MM.1S (cell line): ENCODE measurements at regions not wholly inside any gene's neighbourhood (a gene's known extent, or its start where the extent isn't known, plus 50 kb on each side); places are given as distances from the start of the nearest gene placed in this dataset.

ENCODE experiments used
- DNase-seq: peaks from one replicate; pipeline ENCODE4 v3.0.0-alpha.2; 2015
- H2AFZ ChIP-seq: fragments of 300-600 bp; sonication (generic); 2 replicates; pipeline ENCODE4 v1.6.0; 2016; ENCODE audit warnings: antibody characterized with exemption, low read length
- H3F3A ChIP-seq: fragments of 300-600 bp; sonication (generic); 2 replicates; pipeline ENCODE4 v1.6.1; 2016; ENCODE audit warnings: mild to moderate bottlenecking, antibody characterized with exemption, low read length, moderate library complexity, mixed read lengths; ENCODE audit not compliant: insufficient read depth
- H3K27ac ChIP-seq: fragments of 300-600 bp; sonication (generic); 2 replicates; pipeline ENCODE4 v1.5.1; 2016; ENCODE audit warnings: mild to moderate bottlenecking, low read length
- H3K27me3 ChIP-seq: fragments of 300-600 bp; sonication (generic); replicated peaks from 2 replicates; pipeline ENCODE4 v1.6.0; 2016; ENCODE audit warnings: low read length; ENCODE audit not compliant: insufficient read depth
- H3K36me3 ChIP-seq: fragments of 300-600 bp; sonication (generic); replicated peaks from 2 replicates; pipeline ENCODE4 v1.6.1; 2016; ENCODE audit warnings: mild to moderate bottlenecking, low read length, mixed read lengths; ENCODE audit not compliant: insufficient read depth
- H3K4me1 ChIP-seq: fragments of 300-600 bp; sonication (generic); 2 replicates; pipeline ENCODE4 v1.6.1; 2016; ENCODE audit warnings: low read length, mixed read lengths
- H3K4me2 ChIP-seq: fragments of 300-600 bp; sonication (generic); 2 replicates; pipeline ENCODE4 v1.6.0; 2016; ENCODE audit warnings: low read depth, low read length
- H3K4me3 ChIP-seq: fragments of 300-600 bp; sonication (generic); 2 replicates; pipeline ENCODE4 v1.5.1; 2016; ENCODE audit warnings: low read length, mixed read lengths
- H3K79me2 ChIP-seq: fragments of 300-600 bp; sonication (generic); 2 replicates; pipeline ENCODE4 v1.6.1; 2016; ENCODE audit warnings: mixed run types, low read length, mixed read lengths
- H3K9ac ChIP-seq: fragments of 300-600 bp; sonication (generic); 2 replicates; pipeline ENCODE4 v1.6.1; 2016; ENCODE audit warnings: low read length, mixed read lengths
- H3K9me2 ChIP-seq: fragments of 300-600 bp; sonication (generic); replicated peaks from 2 replicates; pipeline ENCODE4 v1.6.1; 2016; ENCODE audit warnings: mild to moderate bottlenecking, low read length, mixed read lengths; ENCODE audit not compliant: insufficient read depth
- H3K9me3 ChIP-seq: fragments of 300-600 bp; sonication (generic); replicated peaks from 2 replicates; pipeline ENCODE4 v1.6.1; 2016; ENCODE audit warnings: mild to moderate bottlenecking, low read length, mixed read lengths; ENCODE audit not compliant: insufficient read depth
- H4K20me1 ChIP-seq: fragments of 300-600 bp; sonication (generic); 2 replicates; pipeline ENCODE4 v1.6.1; 2016; ENCODE audit warnings: mild to moderate bottlenecking, low read length, moderate library complexity, mixed read lengths; ENCODE audit not compliant: insufficient read depth
- CTCF ChIP-seq: fragments of 300-600 bp; sonication (generic); IDR thresholded peaks from 2 replicates; pipeline ENCODE4 v1.5.1; 2016; ENCODE audit warnings: antibody characterized with exemption, low read length, mixed read lengths
- EZH2 ChIP-seq: fragments of 300-600 bp; sonication (generic); optimal IDR thresholded peaks from 2 replicates; pipeline ENCODE3; 2017; ENCODE audit warnings: low read depth, mild to moderate bottlenecking, antibody characterized with exemption, low read length, mixed read lengths
- EZH2phosphoT487 ChIP-seq: fragments of 300-600 bp; sonication (generic); IDR thresholded peaks from 2 replicates; pipeline ENCODE4 v1.6.1; 2018; ENCODE audit warnings: antibody characterized with exemption, low read length

GRCh38 chr18:39190508-39190907 is 1624.9 kb upstream of the CELF4 start:
- no peaks in the 10 kb centered on the region for H3K27me3 ChIP-seq
- H3K4me3 ChIP-seq: no peak overlapping the region
- peak; percentile 16 for DNase-seq
- H2AFZ ChIP-seq: no peak overlapping the region
- no peak overlapping the region for H3K9ac ChIP-seq
- H3F3A ChIP-seq: no peaks in the 10 kb centered on the region
- H3K9me2 ChIP-seq: no peaks in the 10 kb centered on the region
- TF ChIP-seq CTCF: no peak
- TF ChIP-seq EZH2: no peak
- TF ChIP-seq EZH2phosphoT487: no peak
- no peaks in the 10 kb centered on the region for H3K79me2 ChIP-seq
- H3K9me3 ChIP-seq: no peaks in the 10 kb centered on the region
- H3K4me1 ChIP-seq: no peaks in the 10 kb centered on the region
- H3K4me2 ChIP-seq: no peak overlapping the region
- H3K27ac ChIP-seq: no peak overlapping the region; the same call in 1 of the 2 replicates
- no peaks in the 10 kb centered on the region for H3K36me3 ChIP-seq
- no peaks in the 10 kb centered on the region for H4K20me1 ChIP-seq

- no peaks in the 10 kb centered on the region for H4K20me1 ChIP-seq
- no peak overlapping the region for H3K9ac ChIP-seq
- H3K36me3 ChIP-seq: no peaks in the 10 kb centered on the region
- H3K27ac ChIP-seq: no peak overlapping the region
- H3K4me3 ChIP-seq: no peak overlapping the region
- no peaks in the 10 kb centered on the region for H3K4me1 ChIP-seq
- H3K27me3 ChIP-seq: no peaks in the 10 kb centered on the region
- H3F3A ChIP-seq: no peaks in the 10 kb centered on the region
- no peaks in the 10 kb centered on the region for H3K9me2 ChIP-seq
- H3K4me2 ChIP-seq: no peak overlapping the region
- TF ChIP-seq EZH2 (no peak), CTCF (no peak), EZH2phosphoT487 (no peak)
- no peak overlapping the region for H2AFZ ChIP-seq
- H3K79me2 ChIP-seq: no peaks in the 10 kb centered on the region
- H3K9me3 ChIP-seq: no peaks in the 10 kb centered on the region
- no peak for DNase-seq
Measured at GRCh38 chr18:39188278-39188677, 1622.7 kb upstream of the CELF4 start.

- TF ChIP-seq EZH2: no peak
- TF ChIP-seq EZH2phosphoT487: no peak
- TF ChIP-seq CTCF: no peak
- DNase-seq: no peak
- no peaks in the 10 kb centered on the region for H4K20me1 ChIP-seq
- H3K9ac ChIP-seq: no peak overlapping the region
- H3K79me2 ChIP-seq: no peaks in the 10 kb centered on the region
- no peak overlapping the region for H2AFZ ChIP-seq
- H3K4me1 ChIP-seq: no peaks in the 10 kb centered on the region
- no peaks in the 10 kb centered on the region for H3K27me3 ChIP-seq
- H3K4me2 ChIP-seq: no peak overlapping the region
- H3K9me3 ChIP-seq: no peaks in the 10 kb centered on the region
- H3K4me3 ChIP-seq: no peak overlapping the region
- H3K36me3 ChIP-seq: no peaks in the 10 kb centered on the region
- no peak overlapping the region for H3K27ac ChIP-seq
- no peaks in the 10 kb centered on the region for H3F3A ChIP-seq
- H3K9me2 ChIP-seq: no peaks in the 10 kb centered on the region
Measured at GRCh38 chr18:39186008-39186407, 1620.4 kb upstream of the CELF4 start.
